GM20431 (cell line): ENCODE measurements at regions not wholly inside any gene's neighbourhood (a gene's known extent, or its start where the extent isn't known, plus 50 kb on each side); places are given as distances from the start of the nearest gene placed in this dataset.

Source experiments
- in situ Hi-C: fragments of 300-500 bp; cut with MseI, MboI; formaldehyde crosslinking; loops from one replicate; pipeline ENCODE4 v1.15.0; 2020; ENCODE audit warnings: low sequenced_read_pairs; ENCODE audit not compliant: unreplicated experiment

GRCh38 chr2:136381245-136381644 is 263.3 kb upstream of the CXCR4 start:
- in situ Hi-C loops = loop anchor here (10.0 kb wide), 1 partner anchor 466 kb away; no protein-coding TSS in a partner anchor

GRCh38 chr2:136378712-136379595 is 261.0 kb upstream of the CXCR4 start:
- in situ Hi-C loops = no loop called here

- in situ Hi-C loops = no loop called here
Observed at GRCh38 chr2:136377423-136378382, 259.8 kb upstream of the CXCR4 start.

- in situ Hi-C loops = no loop called here
Observed at GRCh38 chr2:136376798-136377211, 258.9 kb upstream of the CXCR4 start.

- in situ Hi-C loops = no loop called here
Observed at GRCh38 chr2:136376211-136376610, 258.3 kb upstream of the CXCR4 start.

GRCh38 chr2:136375017-136375901 is 257.3 kb upstream of the CXCR4 start:
- in situ Hi-C loops = no loop called here

- in situ Hi-C loops = no loop called here
Observed at GRCh38 chr2:136373841-136374240, 255.9 kb upstream of the CXCR4 start.

GRCh38 chr2:136373029-136373428 is 255.1 kb upstream of the CXCR4 start:
- in situ Hi-C loops = no loop called here

- in situ Hi-C loops = no loop called here
Observed at GRCh38 chr2:136363900-136364299, 246.0 kb upstream of the CXCR4 start.

- in situ Hi-C loops = no loop called here
Observed at GRCh38 chr2:136363470-136363869, 245.5 kb upstream of the CXCR4 start.

- in situ Hi-C loops = no loop called here
Observed at GRCh38 chr2:136362676-136363390, 244.9 kb upstream of the CXCR4 start.

GRCh38 chr2:136361521-136361920 is 243.6 kb upstream of the CXCR4 start:
- in situ Hi-C loops = no loop called here

GRCh38 chr2:136360790-136361189 is 242.8 kb upstream of the CXCR4 start:
- in situ Hi-C loops = no loop called here

GRCh38 chr2:136359121-136359965 is 241.4 kb upstream of the CXCR4 start:
- in situ Hi-C loops = no loop called here

- in situ Hi-C loops = no loop called here
Observed at GRCh38 chr2:136358576-136358975, 240.6 kb upstream of the CXCR4 start.

GRCh38 chr2:136357007-136357380 is 239.0 kb upstream of the CXCR4 start:
- in situ Hi-C loops = no loop called here

GRCh38 chr2:136356125-136357006 is 238.4 kb upstream of the CXCR4 start:
- in situ Hi-C loops = no loop called here
